Suppressor macrophage treated with lipopolysaccharide for 4 hours (primary cell): ENCODE measurements at regions not wholly inside any gene's neighbourhood (a gene's known extent, or its start where the extent isn't known, plus 50 kb on each side); places are given as distances from the start of the nearest gene placed in this dataset.

Experiments used
- DNase-seq: peaks from one replicate; pipeline ENCODE4 v3.0.0-alpha.2; 2020

DNA sequence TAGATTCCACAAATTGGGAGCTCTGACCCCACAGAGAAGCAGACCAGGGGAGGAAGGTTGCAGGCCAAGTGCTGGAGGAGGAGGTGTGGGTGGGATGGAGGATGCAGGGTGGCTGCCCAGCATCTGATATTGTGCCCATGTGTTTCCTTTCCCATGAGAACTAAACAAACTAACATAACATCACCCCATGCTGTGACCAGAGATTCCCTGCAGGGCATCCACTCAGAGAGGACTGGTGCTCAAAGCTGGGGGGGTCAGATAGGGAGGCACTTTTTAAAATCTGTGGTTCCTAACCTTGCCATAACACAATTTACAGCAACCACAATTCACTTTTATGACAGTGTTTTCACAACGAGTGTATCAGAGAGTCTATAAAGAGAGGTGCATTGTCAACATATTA is 1277.6 kb downstream of the AACS start:
- no peak for DNase-seq

- DNase-seq = no peak
Observed at GRCh38 chr12:126343321-126343720, 1278.1 kb downstream of the AACS start.

- DNase-seq = no peak
Observed at GRCh38 chr12:126346087-126346486, 1280.9 kb downstream of the AACS start.

- no peak for DNase-seq
Observed at GRCh38 chr12:126347421-126347820, 1282.2 kb downstream of the AACS start.

DNA sequence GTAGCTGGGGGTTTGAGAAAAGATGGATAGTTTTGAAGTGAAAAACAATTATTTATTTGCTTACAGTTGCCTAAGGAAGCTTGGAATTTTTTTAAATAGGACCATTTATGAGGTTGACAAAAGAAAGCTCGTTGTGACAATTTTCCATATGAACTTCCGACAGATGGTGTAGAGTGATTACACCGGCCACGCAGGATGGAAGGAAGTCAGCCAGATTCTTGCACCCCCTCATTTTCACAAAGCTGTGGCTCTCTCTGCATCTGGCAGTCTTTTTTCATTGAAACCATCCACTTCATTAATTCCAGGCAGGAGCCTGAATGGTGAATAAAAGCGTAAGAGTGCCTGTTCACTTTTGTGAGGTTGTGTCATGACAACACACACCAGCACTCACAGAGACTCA is 1284.1 kb downstream of the AACS start:
- DNase-seq = no peak

DNA sequence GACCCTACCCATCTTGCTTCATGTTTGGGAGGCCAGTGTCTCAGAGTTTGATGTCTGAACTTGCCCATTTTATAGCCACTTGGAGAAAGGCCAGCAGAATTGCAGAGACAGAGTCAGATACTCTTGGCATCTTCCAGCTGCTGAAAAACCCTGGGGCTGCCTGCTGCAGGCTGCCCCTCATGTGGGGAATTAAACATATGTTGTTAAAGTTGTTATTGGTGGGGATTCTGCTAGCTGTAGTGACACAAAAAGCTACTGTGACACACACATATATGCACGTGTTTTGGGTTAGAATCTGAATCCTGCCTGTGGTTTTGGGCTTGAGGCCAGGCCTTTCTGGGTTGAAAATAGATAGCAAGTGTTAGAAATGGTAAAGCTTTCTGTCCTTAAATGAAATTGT is 1288.4 kb downstream of the AACS start:
- DNase-seq = no peak

DNA sequence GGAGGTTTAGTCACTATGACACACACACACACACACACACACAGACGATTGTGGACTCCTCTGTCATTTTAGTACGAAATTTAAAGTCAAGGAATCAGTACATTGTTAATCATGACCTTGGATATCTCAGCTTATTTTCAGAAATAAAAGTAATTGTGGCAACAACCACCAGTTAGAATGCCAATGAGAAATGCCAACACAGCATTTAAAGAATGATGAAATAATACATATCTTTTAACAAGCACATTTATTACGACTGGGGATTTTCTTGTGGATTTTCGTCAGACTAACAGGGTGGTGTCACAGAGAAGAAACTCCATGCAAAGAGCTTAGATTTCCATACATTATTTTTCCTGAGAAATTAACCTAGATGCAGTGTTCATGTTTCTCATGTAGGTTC is 1289.4 kb downstream of the AACS start:
- DNase-seq = no peak

- no peak for DNase-seq
Observed at GRCh38 chr12:126355346-126355745, 1290.1 kb downstream of the AACS start.

DNA sequence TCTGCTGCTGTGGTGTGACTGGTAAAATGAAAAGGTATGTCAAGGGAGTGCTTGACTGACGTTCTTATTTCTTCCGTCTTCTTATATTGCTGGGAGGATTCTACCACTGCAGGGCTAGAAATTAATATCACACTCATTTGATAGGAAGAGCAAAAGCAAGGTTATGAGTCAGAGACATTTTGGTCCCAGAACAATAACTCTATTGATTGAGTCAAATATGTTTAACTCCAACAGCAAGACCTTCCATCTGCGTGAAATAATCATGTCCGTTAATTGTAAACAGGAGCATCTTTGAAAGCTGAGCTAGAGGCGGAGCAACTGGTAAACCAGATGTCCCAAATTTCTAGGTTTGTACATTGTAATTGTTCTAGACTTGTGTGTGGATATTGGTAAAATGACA is 1293.6 kb downstream of the AACS start:
- DNase-seq = no peak

DNA sequence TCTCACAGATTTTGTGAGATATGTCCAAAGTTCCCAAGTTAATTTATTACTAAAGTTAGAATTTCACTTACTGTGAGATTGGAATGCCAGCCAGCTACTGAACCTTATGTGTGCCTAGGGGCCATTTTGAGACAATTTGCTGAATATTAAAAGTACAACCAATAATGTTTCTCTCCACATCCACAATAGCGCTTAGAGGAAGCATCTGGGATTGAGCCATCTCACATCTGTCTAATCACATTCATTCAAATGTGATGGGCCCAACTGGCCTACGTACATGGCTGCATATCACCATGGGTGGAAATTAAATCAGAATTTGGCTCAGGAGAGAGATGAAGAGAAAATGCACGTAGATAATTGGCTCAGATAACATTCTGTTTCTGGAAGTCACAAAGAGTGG is 1294.0 kb downstream of the AACS start:
- no peak for DNase-seq

DNA sequence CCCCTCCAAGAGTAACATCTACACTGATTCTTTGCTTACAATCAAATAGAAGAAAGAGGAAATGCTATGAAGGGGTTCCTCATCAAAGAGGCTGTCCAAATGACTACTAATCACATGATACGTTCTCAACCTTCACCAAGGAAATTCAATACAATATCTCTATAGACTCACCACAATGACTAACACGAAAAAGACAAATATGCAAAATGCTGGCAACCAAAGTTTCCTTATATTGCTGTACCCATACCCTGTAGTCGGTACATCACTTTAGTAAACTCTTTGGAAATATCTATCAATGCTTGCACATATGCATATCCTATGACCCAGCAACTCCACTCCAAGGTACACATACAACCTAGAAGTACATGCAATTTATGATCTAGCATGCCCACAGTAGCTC is 1296.6 kb downstream of the AACS start:
- DNase-seq = no peak

- no peak for DNase-seq
Observed at GRCh38 chr12:126362493-126362892, 1297.3 kb downstream of the AACS start.

- DNase-seq = no peak
Observed at GRCh38 chr12:126362964-126363363, 1297.7 kb downstream of the AACS start.

GRCh38 chr12:126369487-126370463 is 1304.5 kb downstream of the AACS start:
- DNase-seq = no peak

DNA sequence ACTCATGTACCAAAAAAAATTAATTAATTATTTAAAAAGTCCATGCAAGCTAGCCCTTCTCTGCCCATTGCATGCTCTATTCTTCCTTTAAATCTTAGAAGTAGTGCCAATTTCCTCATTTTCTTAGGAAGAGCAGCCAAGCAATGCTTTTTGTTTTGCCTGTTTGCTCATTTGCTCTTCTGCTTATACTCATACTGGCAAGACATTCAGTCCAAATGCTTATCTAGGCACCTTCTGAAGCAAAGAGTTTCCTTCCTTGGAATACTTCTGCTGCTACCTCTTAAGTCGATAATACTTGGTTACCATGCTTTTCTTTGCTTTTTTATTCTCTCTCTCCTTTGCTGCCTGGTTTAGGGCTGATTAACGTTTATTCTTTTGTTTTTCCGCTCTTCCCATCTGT is 1318.3 kb downstream of the AACS start:
- no peak for DNase-seq

GRCh38 chr12:126384026-126384564 is 1318.9 kb downstream of the AACS start:
- no peak for DNase-seq

GRCh38 chr12:126385785-126386184 is 1320.5 kb downstream of the AACS start:
- DNase-seq = no peak

GRCh38 chr12:126389220-126389841 is 1324.1 kb downstream of the AACS start:
- no peak for DNase-seq

GRCh38 chr12:126389961-126390360 is 1324.7 kb downstream of the AACS start:
- no peak for DNase-seq

DNA sequence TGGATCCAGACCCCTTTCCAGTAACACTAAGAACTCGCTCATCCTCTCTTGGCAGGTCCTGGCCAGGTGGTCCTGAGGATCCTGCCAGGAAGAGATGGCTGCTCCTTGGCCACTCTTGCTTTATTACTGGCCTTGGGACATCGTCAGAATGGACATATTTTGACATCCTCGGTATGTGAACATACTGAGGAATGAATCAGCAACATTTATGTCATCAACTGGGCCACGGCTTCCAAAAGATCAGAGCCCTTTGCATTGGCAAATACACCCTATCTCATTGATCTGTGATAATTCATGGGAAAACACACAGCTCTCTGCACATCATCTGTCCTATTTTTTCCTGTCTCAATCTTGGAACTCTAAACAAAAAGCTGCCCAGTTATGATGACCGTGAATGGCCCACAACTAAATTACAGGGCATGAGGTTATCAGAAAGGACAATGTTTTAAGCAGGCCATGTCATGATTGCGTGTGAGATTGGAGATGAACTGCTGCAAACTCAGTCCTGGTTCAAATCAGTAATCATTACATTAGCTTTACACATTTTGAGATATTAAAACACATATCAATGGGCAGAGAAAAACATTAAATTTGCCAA is 1325.8 kb downstream of the AACS start:
- no peak for DNase-seq

DNA sequence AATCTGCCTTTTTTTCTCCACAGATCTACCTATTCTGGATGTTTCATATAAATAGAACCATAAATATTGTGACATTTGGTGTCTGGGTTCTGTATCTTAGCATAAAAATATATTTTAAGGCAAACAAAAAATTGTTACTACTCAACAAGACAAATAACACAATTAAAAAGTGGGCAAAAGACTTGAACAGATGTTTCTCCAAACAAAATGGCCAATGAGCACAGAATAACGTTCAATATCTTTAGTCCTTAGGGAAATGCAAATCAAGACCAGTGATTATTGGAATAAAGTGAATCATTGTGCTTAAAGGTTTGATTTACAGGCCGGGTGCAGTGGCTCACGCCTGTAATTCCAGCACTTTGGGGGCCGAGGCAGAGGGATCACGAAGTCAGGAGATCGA is 1331.3 kb downstream of the AACS start:
- DNase-seq = no peak

DNA sequence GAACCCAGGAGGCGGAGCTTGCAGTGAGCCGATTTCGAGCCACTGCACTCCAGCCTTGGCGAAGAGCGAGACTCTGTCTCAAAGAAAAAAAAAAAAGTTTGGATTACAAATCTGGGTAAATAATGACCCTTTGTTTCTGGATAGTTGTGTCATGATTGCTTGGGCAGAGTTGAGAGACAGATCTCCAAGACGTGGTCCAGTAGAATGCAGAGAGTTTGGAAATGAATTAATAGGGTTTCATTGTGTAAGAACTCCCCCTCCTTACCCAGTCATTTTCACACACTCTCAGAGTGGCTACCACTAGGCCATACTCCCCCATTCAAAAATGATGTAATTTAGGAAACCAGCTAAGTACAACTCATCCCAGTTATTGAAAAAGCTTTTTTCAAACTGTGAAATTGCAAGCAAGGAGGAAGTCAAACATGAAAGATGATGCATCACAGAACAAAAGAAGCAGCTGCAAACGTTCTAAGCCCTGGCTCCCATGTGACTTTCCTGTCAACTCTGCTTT is 1331.9 kb downstream of the AACS start:
- DNase-seq = no peak

DNA sequence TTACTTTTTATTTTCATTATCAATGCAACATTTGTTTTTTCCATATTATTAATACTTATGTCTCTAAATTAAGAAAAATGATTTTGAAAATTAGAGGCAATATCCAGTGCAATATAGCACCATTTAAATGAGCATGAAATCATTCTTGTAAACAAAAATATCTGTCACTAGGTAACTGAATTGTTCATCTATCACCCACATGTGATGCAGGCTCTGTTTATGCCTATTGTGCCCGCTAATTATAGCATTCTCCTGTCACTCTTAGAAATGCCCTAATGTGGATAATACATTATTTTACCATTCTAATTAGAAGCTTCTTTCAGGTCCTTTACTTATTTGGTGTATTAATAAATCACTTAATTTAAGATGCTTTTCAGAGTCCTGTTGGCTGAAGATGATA is 1332.4 kb downstream of the AACS start:
- no peak for DNase-seq

DNA sequence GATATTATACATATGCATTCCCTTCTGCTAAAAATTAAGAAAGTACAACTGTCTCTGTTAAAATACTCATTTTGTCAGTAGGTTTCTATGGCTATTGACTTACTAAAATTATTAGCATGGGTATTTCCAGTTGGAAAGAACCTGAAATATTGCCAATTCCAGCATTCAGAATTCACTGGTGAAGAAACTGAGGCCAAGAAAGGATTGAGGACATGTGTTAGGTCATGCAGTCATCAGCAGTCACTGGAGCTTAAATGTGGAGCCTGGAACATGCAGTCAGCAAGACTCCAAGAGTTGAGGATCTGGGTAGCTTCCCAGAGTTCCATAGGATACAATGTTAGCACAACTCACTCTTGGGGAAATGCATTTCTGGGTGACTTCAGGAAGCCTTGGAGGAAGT is 1335.6 kb downstream of the AACS start:
- DNase-seq = no peak
